GM21381 (cell line): ENCODE measurements at regions not wholly inside any gene's neighbourhood (a gene's known extent, or its start where the extent isn't known, plus 50 kb on each side); places are given as distances from the start of the nearest gene placed in this dataset.

Experiments used
- ATAC-seq: cut with Tn5 transposase; IDR thresholded peaks from one replicate; pipeline ENCODE4 v1.9.1; 2021; ENCODE audit warnings: mild to moderate bottlenecking, moderate library complexity; ENCODE audit not compliant: unreplicated experiment

GRCh38 chr7:46237466-46237865, 316.4 kb upstream of the IGFBP3 start:
- no peak for ATAC-seq

GRCh38 chr7:46233585-46234329, 312.7 kb upstream of the IGFBP3 start:
- no peak for ATAC-seq

GRCh38 chr7:46230990-46231305, 309.9 kb upstream of the IGFBP3 start:
- no peak for ATAC-seq

GRCh38 chr7:46230298-46230989, 309.4 kb upstream of the IGFBP3 start:
- no peak for ATAC-seq

GRCh38 chr7:46229409-46229808, 308.3 kb upstream of the IGFBP3 start:
- ATAC-seq = no peak

- ATAC-seq = no peak
Measured at GRCh38 chr7:46226860-46227259, 305.8 kb upstream of the IGFBP3 start.

- no peak for ATAC-seq
Measured at GRCh38 chr7:46224363-46224762, 303.3 kb upstream of the IGFBP3 start.

GRCh38 chr7:46220066-46220630, 299.1 kb upstream of the IGFBP3 start:
- no peak for ATAC-seq

GRCh38 chr7:46218461-46219200, 297.6 kb upstream of the IGFBP3 start:
- no peak for ATAC-seq

GRCh38 chr7:46215987-46216567, 295.0 kb upstream of the IGFBP3 start:
- ATAC-seq = no peak

- no peak for ATAC-seq
Measured at GRCh38 chr7:46214526-46214925, 293.5 kb upstream of the IGFBP3 start.

GRCh38 chr7:46213154-46213537, 292.1 kb upstream of the IGFBP3 start:
- no peak for ATAC-seq

- no peak for ATAC-seq
Measured at GRCh38 chr7:46212425-46213153, 291.5 kb upstream of the IGFBP3 start.

GRCh38 chr7:46210467-46210866, 289.4 kb upstream of the IGFBP3 start:
- ATAC-seq = no peak

GRCh38 chr7:46209611-46210388, 288.7 kb upstream of the IGFBP3 start:
- ATAC-seq = no peak

- ATAC-seq = no peak
Measured at GRCh38 chr7:46208635-46209525, 287.8 kb upstream of the IGFBP3 start.

GRCh38 chr7:46207931-46208634, 287.0 kb upstream of the IGFBP3 start:
- no peak for ATAC-seq

- no peak for ATAC-seq
Measured at GRCh38 chr7:46206476-46207060, 285.5 kb upstream of the IGFBP3 start.
